HG02642 (cell line): ENCODE measurements at regions not wholly inside any gene's neighbourhood (a gene's known extent, or its start where the extent isn't known, plus 50 kb on each side); places are given as distances from the start of the nearest gene placed in this dataset.

Experiments
- ATAC-seq: cut with Tn5 transposase; IDR thresholded peaks from one replicate; pipeline ENCODE4 v1.9.1; 2021; ENCODE audit warnings: mild to moderate bottlenecking; ENCODE audit not compliant: unreplicated experiment, poor library complexity

DNA sequence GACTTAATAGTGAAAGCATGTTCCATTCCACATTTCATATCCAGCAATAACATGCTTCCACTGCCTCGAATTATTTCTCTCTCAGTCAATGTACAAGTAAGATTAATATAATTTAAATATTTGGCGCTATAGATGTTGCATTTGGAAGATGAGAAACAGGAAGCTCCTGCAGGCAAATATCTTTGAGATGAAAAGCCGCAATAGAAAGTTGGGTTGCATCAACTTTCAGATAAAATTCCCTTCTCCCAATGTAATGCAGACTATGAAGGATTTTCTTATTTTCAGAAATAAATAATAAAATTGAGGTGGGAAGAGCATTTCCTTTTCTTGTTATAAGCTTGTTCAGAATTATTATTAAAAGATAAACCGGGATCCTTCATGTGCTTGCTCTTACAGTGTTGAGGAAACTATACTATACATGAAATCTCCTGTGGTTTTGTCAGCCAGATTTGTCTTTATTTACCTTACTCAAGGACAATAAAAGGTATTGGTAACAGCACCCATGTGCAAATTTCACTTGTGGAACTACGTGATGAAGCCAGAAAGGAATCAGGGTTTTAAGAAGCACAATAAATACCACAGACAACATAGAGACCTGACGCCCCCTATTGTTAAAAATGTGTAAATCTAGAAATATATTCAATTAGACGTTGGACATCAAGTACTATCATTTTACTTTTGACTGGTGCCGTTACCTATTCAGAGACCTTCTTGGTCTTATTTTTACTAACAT, 307.0 kb downstream of the ARPP21 start:
- no peak for ATAC-seq

DNA sequence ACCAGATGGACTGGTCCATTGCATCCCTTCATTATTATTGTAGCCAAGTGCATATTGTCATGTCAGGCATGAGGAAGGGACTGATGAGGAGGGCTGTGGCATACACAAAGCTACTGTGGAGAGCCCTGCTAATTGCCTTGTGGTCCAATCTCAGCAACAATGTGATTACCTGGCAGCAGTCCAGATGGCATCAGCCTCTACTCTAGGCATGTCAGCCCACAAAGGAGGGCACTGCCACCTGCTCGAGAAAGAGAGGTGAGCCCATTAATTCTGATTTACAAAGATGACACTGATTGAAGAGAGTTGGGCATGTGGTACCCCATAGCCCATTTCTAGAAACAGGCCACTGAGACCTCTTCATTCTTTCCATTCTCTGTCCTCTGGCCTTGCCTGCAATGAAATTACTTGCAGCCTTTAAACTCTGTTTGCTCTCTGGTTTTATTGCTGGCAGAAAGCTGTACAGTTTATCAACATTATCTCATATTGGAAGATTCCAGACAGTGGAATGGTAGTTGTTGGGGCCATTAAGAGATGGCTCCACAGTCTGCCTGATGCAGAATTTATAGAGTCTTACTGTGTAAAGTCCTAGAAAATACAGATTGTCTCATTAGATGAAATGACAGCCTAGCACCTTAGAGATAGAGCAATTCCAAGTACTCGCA, 307.7 kb downstream of the ARPP21 start:
- ATAC-seq: no peak

DNA sequence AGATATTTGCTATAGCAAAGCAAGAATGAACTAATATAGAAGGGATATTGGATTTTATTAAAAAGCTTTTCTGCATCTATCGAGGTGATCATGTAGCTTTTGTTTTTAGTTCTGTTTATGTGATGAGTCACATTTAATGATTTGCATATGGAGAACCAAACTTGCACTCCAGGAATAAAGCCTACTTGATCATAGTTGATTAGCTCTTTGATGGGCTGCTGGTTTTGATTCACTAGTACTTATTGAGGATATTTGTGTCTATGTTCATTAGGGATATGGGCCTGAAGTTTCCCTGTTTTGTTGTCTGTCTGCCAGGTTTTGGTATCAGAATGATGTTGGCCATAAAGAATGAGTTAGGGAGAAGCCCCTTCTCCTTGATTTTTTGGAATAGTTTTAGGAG, 310.7 kb downstream of the ARPP21 start:
- no peak for ATAC-seq

DNA sequence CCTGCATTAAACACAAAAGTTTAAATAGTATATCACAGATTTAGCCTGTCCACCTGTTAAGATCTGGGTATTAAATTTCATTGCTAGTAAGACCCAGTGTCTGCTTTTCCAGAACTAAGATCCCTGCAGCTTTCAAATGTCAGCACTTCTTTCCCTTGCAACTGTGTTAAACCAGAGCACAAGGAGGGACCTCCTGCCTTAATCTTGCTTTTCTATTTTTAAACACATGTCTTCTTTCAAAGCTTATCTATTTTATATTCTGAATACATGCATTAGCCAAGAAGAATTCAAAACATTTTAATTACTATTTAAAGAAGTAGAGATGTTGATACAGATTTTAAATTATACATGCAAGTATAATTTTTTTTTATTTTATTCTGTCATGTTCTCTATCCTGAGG, 315.1 kb downstream of the ARPP21 start:
- no peak for ATAC-seq

DNA sequence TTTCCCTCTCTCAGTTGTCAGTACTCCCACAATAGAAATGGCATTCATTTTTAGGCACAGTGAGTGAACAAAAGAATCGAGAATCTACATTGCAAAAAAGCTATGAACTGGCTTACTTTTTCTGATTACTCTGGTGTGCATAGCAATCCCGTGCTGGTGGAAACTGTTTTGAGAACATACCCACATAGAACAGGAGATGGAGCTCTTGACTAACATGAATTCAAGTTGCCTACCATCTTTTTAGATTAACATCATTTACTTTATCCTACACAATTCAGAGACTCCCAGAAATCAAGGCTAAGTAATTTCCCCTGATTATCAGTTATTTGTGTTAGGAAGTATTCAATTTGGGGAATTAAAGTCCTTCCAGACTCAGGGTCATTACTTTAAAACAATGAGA, 326.6 kb downstream of the ARPP21 start:
- ATAC-seq: no peak

DNA sequence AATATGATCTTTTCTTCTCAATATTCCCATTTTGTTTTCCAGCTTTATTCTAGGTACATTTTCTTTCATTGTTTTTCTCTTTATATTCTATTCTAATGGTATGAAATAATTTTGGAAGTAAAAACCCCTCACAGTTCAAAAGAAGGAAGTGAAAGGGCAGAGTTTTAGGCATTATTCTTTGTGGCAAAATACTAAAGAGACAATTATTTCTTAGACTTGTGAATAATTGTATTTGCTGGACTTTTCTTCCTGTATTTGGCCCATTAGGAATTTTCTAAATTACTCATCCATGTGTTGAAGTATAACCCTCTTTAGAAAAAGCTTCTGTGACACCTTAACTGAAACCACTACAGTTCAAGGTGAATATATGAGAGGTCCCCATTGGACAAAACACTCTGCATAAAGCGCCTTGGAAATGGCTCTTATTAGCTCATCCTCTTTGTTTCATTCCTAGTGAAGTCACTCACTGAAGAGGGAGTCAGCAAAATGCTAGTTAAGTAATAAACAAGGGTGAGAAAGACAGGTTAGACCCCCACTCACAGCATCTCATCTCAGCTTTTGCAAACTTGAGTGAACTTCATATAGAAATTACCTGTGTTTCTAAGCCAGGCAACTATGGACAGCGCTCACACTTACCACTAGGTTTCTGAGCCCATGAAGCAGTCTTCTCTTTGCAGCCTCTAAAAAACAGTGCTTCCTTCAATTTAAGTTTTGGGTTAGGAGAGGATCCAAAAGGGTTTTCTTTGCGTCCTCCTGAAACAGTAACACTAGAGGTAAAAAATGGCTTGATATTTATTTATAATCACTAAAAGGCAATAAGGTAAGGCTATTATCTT, 327.5 kb downstream of the ARPP21 start:
- no peak for ATAC-seq

DNA sequence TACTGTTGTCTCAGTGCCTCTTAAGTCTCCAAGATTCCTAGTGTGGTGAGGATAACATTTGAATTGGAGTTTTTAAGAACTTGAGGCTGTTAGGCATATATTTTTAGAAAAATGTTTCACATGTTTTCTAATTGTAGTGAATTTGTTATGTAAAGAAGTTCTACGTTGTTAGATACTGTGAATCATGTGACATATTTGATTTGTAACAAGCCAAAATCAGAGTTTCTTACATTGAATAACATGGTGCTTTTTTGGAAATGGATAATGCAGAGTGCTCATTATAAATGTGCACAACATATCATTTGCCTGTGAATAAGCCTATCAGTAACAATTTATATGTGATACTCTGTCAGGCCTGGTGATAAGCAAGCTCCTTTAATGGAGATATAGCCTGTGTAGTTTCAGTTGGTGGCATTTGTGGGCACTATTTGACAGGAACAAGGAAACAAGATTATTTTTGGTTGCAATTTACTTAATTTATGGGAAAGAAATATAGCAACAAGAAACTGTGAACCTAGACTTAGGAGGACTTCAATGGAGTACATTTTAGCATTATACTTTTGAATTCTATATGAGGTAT, 328.8 kb downstream of the ARPP21 start:
- no peak for ATAC-seq

DNA sequence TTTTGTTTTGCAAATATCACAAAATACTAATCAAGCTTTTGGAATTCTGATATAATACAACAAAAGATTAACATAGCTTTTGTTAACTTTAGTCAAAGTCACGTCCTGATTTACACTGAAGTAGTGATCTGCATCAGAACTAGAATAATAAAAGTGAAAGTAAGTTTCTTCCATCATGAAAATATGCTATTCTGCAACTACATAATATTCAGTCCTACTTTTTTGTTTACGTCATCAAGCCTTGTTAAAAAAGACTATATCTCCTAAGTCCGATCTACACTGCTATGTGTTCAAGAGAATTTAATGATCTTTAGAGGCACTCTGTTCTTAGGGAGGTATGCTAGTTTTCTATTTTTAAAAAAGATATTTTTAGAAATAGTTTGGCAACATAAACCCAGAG, 330.1 kb downstream of the ARPP21 start:
- ATAC-seq: no peak

DNA sequence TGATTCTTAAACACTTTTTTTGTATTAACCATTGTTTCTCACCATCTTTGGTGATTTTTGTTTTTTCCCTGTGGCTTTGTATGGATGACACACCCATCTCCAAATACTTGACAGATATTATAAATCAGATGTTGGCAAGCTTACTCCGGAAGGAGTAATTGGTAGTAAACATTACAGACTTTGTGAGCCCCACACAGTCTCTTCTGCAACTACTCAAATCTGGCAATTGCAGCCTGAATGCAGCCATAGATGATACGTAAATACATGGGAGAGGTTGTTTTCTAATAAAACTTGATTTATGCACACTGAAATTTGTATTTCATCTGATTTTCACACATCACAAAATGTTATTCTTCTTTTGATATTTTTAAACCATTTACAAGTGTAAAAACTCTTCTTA, 331.5 kb downstream of the ARPP21 start:
- no peak for ATAC-seq

DNA sequence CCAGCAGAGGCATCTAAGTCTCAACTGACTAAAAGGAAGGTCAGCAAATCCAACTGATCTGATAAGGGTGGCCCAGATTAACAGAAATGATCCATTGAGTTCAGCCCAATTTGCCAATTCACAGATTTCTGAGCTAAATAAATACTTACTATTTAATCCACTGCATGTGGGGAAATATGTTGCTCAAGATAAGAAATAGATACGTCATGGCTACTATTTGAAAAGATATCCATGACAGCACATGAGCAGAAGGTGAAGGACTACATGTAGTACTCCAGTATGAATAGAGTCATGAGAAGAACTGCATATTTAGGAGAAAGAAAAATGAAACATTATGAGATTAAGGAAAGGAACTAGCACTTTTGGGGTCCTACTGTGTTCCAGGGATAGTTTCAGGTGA, 332.4 kb downstream of the ARPP21 start:
- no peak for ATAC-seq

DNA sequence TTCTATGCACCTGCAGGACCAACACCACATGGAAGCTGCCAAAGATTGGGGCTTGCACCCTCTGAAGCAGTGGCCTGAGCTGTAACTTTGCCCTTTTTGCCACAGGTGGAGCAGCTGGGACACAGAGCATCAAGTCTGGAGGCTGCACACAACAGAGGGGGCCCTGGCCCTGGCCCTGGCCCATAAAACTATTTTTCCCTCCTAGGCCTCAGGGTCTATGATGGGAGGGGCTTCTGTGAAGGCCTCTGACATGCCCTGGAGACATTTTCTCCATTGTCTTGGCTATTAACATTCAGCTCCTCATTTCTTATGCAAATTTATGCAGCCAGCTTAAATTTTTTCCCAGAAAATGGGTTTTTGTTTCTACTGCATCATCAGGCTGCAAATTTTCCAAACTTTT, 335.5 kb downstream of the ARPP21 start:
- no peak for ATAC-seq

DNA sequence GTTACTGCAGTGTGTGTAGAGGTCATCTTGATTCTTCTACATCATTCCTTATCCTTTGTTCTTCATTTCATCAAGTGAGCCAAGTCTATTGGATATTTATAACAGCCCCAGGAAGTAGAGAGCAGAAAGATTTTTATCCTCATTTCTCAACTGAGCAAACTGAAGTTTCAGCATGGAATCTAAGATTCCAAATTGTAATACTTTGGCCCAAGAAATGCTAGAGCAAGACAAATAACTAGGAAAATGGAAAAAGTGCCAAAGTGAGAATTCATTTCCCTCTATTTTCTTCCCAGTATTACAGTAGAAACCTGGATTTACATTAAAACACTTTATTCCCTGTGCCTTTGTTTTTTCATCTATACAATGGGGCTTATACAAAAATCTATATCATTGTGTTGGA, 346.8 kb downstream of the ARPP21 start:
- ATAC-seq: no peak

DNA sequence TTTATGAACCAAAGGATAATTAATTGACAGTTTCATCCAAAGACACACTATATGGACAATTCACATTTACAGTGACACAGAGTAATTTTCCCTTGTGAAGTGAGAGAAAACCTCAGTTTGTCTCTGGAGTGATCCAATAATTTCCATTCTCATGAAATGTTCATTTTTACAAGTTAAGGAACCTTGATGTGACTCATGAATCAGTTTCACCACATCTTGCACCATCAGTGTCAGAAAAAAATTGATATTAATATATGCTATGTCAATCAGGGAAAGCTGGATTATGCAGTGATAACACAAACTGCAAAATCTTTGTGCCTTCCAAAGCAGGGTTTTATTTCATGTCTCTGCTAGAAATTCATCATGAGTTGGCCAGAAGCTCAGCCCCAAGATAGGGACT, 348.1 kb downstream of the ARPP21 start:
- ATAC-seq: no peak

DNA sequence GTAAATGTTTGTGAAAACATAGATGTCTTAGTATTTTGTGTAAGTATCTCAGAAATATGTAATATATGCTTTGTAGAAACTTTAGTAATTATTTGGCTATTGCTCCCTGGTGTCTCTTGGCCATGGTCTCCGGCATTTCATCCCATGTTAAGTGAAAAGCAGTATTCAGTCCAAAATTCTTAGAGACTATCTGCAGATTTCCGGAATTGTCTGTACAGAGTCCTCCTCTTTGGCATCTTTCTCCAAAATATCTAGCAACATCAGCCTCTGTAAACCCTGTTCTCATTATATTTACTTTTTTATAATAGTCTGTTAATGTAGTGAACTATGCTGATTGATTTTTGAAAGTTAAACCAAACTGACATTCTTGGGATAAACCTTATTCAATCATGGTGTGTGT, 352.7 kb downstream of the ARPP21 start:
- no peak for ATAC-seq

DNA sequence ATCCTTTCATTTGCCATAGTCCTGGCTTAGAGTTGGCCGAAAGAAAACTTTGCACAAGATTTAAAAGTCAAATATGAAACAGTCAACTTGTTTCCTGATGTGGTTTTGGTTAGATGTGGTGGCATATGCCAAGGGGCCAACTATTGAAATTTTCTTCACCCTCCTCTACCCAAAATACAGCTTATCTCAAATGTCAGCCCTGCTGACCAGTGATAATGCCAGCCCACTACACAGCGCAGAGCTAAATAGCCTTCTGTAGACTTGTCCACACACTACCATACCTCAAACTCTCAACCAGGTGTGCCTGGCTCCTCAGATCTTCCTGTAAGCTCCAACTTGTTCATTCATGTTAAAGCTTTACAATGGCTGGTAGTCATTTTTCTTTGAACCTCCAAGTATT, 368.5 kb upstream of the STAC start:
- ATAC-seq: no peak

DNA sequence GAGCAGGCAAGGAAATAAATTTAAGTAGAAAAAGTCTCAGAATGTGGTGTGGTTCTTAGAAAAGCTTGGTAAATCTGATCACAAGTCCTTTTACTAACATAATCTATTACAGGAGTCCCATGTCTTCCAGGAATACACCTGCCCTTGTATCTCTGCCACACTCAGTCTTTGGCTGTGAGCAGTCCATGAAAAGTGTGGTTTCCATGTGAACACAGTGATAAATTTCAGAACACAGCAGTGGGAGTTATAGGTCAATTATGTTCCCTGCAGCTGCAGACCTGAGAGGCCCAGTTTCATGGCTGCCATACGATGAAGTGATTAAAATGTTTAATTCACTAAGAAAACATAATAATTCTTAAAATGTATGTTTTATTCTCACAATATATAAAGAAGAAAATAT, 366.9 kb upstream of the STAC start:
- ATAC-seq: no peak

DNA sequence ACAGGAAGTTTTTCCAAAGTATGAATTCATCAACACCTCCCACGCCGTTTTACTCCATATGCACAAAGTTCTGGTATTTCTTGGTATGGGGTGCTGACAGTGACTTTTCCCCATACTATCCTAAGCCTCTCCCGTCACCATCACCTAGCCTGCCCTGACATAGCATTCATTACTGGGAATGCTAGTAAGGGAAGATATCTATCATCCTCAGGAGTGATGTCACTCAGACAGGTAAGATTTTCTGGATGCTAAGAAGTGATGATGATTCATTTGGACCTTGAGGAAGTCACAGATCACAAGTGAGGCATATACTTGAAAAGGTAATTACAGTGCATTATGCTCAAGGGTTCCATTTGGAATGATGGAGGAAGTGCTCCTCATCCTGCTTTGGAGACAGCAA, 355.1 kb upstream of the STAC start:
- no peak for ATAC-seq

DNA sequence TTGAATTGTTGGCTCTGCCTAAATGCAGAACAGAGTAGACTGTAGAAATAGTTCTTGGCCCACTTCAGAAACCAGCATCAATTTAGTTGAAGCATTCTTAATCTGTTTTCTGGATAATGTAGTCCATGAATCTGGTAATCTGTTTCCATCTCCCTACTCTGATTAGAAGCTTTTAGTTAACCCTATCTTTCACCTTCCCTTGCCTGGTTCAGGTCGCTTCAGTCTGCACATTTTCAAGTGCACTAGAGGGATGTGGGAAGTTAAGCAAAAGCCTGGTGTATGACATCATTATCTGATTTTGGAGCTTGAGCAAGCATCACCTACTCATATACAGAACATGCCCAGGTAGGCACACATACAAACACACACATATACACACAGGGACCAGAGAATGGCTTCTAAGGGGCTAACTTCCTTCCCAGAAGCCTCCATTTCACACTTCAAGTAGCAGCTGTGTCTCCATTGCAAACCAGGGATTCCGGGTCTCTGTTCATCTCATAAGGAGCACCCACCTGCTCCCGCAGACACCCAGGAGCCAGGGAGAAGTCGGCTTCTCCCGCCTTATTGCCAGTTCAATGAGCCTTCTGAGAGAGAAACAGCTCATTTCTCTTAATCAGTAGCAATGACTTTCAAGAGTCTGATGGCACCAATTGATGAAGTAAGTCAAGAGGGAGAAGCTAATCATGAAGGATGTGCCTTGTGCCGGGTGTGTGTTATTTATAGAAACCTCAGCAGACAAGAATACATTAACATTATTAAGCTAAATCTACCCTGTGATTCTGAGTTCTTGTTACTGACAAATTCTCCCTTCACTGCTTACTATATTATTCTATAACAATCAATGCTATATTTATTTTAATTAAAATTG, 347.9 kb upstream of the STAC start:
- ATAC-seq: no peak

DNA sequence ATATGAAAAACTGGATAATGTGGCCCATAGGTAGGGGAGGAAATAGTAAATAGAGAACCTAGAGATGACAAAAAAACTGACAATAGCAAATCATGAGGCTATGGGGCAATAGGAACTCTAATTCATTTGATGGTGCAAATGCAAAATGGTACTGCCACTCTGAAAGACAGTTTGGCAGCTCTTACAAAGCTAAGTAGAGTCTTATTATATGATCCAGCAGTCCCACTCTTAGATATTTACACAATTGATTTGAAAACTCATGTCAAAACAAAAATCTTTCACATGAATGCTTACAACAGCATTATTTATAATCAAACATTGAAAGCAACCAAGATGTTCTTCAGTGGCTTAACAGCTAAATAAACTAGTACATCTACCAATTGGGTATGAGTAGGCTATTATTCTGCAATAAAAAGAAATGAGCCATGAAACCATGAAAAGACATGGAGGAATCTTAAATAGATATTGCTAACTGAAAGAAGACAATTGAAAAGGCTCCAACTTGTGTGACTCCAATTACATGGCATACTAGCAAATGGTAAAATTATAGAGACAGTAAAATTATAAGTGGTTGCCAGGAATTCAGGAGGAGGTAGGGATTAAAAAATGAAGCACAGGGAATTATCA, 321.8 kb upstream of the STAC start:
- no peak for ATAC-seq

DNA sequence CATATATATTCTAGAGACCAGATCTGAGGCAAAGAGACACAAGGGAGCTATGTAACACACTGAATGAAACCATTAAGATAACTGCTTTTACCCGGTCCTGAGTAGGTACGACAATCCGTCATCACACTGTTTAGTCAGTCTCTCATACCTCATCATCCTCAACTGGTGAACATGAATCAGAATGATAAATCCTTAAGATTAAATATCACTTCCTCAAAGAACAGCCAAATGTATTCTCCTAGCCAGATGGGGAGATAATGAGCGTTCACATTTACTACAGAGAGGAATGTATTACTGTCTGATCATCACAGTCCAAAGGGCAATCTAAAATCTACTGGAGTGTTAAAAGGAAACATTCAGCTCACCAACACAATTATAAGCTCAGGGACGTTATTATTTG, 319.4 kb upstream of the STAC start:
- ATAC-seq: no peak
